NB4 (cell line): ENCODE measurements at regions not wholly inside any gene's neighbourhood (a gene's known extent, or its start where the extent isn't known, plus 50 kb on each side); places are given as distances from the start of the nearest gene placed in this dataset.

ENCODE experiments used
- CTCF ChIP-seq: IDR thresholded peaks from one replicate; pipeline ENCODE4 v1.5.1; 2012; ENCODE audit warnings: low read depth, low read length
- MAX ChIP-seq: IDR thresholded peaks from 2 replicates; pipeline ENCODE4 v1.6.1; 2011; ENCODE audit warnings: low read depth, low read length
- POLR2A ChIP-seq: IDR thresholded peaks from 2 replicates; pipeline ENCODE4 v1.6.1; 2011; ENCODE audit warnings: mild to moderate bottlenecking; ENCODE audit not compliant: insufficient read length; ENCODE audit errors: extremely low read depth

GRCh38 chr1:87263785-87264184 is 64.9 kb upstream of the LMO4 start:
- no peak for TF ChIP-seq POLR2A
- TF ChIP-seq CTCF = no peak
- TF ChIP-seq MAX = no peak
